HG03457 (cell line): ENCODE measurements at regions not wholly inside any gene's neighbourhood (a gene's known extent, or its start where the extent isn't known, plus 50 kb on each side); places are given as distances from the start of the nearest gene placed in this dataset.

Experiments
- ATAC-seq: cut with Tn5 transposase; IDR thresholded peaks from one replicate; pipeline ENCODE4 v1.9.1; 2021; ENCODE audit warnings: moderate number of reproducible peaks; ENCODE audit not compliant: unreplicated experiment

DNA sequence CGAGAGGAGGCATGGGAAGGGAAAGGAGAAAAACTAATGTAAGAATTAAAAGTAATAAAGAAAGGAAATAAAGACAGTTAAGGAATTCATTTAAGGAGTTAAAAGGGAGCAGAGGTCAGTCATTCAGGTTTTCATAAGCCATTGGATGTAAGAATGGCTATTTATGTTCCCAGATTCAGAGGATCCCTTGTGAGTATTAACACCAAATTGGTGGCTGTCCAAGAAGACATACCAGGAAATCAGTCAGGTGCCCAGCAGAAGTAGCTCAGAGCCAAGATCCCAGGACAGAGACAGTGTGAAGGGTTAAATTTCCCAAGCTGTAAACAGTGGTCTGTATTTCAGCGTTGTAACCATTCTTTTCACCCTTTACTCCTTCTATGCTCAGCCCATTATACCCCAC, 550.4 kb downstream of the BCL11A start:
- ATAC-seq, result no peak

DNA sequence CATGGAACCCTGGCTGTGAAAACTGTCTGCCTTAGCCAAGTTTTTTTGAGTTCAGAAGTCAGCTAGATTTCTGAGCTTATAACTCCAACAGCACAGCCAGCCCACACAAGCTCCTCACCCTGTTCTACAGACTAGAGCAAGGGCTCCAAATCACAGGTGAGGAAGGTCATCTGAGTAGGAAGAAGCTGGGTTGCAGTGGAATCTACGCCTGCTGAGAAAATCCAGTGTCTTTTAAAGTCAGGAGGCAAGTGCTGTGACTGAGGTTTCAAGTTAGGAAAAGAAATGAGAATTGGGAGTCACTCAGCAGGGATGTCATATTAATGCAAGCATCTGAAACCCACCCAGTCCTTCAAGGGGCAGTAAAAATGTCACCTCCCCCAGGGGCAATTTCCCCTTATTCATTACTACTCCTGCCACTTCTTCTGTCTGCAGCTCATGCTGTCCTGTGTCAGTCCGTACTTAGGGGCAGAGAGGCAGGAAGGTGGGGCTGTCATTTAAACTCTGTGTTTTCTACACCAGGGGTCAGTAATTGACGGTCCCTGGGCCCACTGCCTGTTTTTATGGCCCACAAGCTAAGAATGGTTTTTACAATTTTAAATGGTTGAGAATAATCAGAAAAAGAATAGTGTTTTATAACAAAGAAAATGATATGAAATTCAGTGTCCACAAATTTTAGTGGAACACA, 551.1 kb downstream of the BCL11A start:
- no peak for ATAC-seq

GRCh38 chr2:60000686-60001085, 552.8 kb downstream of the BCL11A start:
- ATAC-seq, result no peak

DNA sequence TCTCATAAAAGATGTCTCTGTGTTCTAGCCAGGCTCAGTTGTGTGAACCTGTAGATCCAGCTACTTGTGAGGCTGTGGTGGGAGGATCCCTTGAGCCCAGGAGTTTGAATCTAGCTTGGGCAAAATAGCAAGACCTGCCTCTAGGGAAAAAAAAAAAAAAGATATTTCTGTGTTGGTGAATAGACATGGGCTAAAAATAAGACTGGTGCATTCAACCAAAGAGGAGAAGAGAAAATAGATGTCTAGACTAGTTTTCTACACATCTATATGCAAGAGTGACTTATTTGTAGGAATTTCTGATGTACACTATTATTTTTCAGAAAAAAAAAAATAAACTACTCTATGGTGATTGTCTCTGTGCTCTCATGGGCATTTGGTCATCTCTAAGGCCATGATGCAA, 555.1 kb downstream of the BCL11A start:
- ATAC-seq, result no peak

GRCh38 chr2:59997371-59997770, 556.1 kb downstream of the BCL11A start:
- no peak for ATAC-seq

GRCh38 chr2:59996855-59997254, 556.6 kb downstream of the BCL11A start:
- ATAC-seq, result no peak

DNA sequence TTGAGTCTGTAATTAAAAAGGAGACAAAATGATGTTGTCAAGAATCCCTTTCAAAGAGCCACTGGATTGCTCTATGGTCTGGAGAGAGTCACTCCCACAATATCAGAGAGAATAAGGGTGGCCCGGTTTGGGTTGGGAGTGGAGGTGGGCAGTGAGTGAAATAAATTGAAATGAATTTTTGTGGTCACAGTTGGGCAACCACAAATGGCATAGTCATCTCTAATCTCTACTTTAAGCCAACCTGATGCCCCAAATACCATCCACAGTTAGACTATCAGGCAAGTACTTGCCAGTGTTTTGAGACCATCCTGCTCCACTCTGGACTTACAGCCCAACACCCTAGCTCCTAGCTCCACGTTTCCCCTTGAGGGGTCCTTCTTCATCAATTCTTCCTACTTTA, 559.7 kb downstream of the BCL11A start:
- ATAC-seq, result no peak

DNA sequence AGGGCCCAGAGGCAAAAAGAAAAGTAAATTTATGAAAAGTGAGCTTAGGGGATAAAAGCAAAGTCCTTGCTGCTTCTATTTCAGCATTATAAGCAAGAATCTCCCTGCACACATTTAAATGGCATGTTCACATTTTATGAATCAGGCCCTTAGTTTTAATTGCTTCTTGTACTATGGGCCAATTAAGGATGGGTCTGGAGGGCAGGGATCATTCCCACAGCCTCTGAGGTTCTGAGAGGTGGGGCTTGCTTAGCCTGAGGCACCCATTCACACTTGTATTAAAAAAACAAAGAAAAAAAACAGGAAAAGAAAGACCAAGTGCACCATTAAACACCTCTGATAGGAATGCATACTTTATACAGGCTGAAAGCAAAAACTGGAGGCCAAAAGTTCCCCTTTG, 565.1 kb downstream of the BCL11A start:
- ATAC-seq, result no peak

DNA sequence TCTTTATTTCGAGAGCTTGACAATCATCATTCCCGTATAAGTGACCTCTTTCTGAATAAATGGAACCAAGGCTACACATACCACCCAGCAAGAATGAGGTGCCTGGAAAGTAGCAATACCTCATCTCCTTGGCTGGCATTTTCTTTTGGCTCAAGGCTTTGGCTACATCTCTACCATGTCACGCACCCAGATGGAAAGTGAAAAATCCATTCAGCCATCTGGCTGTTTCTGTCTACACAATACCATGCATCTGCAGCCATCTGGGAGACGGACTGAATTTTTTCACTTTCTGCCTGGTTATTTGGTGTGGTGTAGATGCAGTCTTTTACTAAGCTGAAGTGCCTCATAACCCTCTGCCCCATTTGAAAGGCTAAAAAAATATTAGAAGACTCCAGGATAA, 566.9 kb downstream of the BCL11A start:
- ATAC-seq, result no peak

DNA sequence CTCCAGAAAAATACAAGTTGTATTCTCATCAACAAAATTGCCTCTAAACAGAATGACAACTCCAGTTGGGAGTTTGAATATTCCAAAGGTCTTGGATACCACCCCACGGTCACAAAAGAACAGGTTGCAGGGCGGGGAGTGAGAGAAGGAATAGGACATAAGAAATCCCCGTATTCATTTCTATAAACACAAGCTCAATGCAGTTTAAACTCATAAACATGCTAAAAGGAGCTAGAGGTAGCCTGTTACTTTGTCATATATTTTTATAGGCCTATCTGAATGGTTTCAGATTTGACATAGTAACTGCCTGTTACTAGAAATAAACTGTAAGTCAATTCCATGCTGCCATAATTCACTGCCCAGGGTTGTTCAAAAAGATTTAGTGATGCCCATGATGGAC, 567.5 kb downstream of the BCL11A start:
- ATAC-seq, result no peak

DNA sequence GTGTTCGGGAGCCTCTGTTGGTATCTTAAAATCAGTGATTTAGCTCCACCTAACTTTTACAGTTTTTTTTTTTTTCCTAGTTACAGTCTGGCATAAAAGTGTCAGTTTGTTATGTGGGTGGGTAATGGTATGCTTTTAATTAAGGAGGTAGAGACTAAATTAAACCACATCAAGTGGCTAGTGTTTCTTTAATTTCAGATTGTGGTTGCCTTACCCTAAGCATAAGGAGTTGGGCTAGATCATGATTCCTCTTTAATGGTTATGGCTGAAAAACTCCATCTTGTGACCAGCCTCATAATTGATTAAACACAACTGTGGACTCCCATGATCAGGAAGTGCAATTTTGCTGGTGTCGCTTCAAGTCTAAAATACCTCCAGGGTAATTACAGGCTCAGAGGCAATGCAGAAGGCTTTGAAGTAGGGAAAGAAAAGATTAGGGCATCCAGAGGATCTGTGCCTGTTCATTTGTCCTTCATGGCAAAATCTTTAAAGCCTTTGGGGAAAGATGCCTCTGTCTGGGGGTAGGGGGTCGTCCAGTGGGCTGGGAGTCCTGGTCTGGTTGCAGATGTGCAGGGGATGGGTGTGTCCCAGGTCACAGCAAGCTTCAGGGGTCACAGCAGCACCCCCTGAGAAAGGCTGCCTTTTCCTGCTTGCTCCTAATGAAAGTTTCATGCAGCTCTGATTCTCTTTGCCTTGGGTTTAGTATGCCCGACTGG, 579.2 kb downstream of the BCL11A start:
- no peak for ATAC-seq

DNA sequence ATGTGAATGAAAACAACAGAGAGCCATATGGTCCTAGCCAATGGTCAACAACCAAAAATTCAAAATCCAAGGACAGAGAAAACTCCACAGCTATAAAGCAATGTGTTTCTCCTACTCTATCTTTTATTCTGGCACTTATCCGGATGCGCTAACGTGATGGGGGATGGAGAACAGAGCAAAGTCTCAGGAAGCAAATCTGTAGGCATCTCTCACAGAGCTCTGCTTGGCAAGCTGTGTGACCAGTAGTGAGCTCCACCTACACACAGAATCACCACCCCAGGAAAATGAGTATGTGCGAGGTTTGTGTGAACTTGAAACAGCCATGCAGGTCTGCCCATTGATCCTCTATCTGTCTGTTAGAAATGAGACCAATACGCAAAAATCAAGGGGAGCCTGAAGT, 584.3 kb downstream of the BCL11A start:
- ATAC-seq, result no peak

GRCh38 chr2:59968441-59968840, 585.0 kb downstream of the BCL11A start:
- ATAC-seq, result no peak

DNA sequence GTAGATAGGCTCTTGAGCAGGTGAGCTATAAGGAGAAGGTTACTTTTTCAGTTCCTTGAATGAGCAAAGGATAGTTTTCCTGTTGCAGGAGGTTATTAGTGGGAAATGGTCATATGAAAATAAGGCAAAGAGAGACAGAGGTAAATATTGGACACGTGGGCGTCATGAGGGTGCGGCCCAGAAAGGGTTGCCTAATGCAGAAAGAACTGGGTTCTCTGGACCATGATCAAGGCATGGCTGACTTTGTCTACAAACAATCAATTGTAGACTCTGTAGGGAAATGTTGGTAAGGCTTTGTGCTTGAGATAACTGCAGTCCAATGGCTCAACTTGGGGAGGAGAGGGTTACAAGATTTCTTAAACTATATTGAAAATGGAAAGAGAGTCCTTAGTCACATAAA, 585.8 kb downstream of the BCL11A start:
- no peak for ATAC-seq

DNA sequence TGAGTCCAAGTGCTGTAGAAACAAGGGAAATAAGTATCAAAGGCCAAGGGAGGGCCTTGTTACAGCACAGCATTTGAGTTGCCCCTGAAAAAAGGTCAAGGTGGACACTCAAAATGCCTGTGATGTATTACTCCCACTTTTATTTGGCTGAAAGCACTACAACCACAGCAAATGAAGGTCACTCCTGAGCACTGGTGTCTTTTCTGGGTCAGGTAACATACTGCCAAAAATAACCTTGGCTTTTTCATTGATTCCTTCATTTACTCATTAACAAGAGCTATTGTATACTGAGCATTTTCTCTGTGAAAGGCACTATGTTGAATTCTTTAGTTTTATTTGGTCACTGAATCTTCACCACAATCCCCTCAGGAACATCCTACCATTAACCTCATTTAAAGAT, 590.3 kb downstream of the BCL11A start:
- no peak for ATAC-seq

- ATAC-seq, result no peak
Observed at GRCh38 chr2:59961746-59962145, 591.7 kb downstream of the BCL11A start.

GRCh38 chr2:59959944-59960343, 593.5 kb downstream of the BCL11A start:
- no peak for ATAC-seq

DNA sequence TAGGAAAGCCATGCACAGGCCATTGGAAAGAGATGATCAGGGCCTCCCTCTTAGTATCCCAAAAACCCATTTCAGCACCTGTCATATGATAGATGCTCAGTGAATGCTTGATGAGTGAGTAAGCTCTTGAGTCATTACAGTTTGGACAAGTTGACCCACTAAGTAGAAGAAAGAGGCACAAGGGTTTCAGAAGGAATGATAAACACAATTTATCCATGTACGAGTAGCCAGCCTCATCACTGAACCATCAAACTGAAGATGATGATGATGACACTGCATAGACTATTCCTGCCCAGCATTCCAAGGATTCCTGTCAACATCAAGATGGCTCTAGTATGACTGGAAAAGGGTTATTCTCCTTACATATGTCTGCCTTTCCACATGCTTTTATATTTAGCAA, 596.0 kb downstream of the BCL11A start:
- no peak for ATAC-seq

GRCh38 chr2:59956981-59957380, 596.5 kb downstream of the BCL11A start:
- no peak for ATAC-seq

DNA sequence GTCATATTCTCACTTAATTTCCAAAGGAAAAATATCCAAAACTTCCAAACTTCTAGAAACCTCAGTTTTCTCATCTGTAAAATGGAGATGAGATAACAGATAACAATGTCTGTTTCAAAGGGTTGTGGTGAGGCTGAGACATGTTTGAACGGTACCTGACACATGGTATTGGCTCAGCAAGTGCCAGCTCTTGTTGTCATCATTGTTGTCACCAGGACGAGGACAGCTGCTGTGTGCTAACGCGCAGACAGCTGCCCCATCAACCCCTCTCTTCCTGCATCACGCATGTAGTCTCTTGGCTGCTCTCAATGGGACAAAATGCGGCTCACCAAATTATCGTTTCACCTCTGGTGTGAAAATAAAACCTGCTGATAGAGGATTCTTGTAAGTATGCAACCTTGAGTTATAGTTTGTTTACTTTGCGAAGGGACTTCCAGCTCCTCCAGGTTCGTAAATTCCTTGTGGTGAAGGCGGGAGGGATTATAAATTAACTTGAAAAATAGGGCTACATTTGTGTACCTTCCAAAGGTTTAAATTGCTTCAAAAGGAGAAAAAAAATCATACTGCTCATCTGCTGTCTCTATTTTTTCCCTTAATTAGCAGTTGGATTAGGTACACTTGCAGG, 605.4 kb downstream of the BCL11A start:
- no peak for ATAC-seq

- no peak for ATAC-seq
Observed at GRCh38 chr2:59947209-59947608, 606.2 kb downstream of the BCL11A start.

- ATAC-seq, result no peak
Observed at GRCh38 chr2:59939236-59939635, 614.2 kb downstream of the BCL11A start.
